ENCODE measurements at regions not wholly inside any gene's neighbourhood (a gene's known extent, or its start where the extent isn't known, plus 50 kb on each side); places are given as distances from the start of the nearest gene placed in this dataset.

DNA sequence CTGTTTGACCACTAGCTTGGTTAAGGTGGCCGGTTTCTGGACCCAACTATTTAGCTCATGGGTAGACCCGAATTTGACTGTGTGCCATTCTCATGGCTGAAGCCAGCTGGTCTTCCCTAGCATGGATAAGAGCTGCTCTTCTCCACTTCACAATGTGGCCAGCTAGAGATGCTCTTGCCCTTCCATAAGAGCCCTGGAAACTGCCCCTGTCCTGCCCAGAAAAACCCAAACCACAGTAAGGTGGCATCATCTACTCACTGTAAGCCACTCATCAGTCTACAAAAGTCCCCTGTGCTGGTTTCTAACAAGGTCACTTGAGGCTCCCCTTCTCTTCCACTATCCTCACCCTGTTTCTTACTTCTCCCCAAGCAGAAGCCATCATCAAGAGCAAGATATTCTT lies 165.1 kb downstream of the HS3ST2 start:
- no peak overlapping the region for H3K27ac ChIP-seq
- TF ChIP-seq, protein P1, sequence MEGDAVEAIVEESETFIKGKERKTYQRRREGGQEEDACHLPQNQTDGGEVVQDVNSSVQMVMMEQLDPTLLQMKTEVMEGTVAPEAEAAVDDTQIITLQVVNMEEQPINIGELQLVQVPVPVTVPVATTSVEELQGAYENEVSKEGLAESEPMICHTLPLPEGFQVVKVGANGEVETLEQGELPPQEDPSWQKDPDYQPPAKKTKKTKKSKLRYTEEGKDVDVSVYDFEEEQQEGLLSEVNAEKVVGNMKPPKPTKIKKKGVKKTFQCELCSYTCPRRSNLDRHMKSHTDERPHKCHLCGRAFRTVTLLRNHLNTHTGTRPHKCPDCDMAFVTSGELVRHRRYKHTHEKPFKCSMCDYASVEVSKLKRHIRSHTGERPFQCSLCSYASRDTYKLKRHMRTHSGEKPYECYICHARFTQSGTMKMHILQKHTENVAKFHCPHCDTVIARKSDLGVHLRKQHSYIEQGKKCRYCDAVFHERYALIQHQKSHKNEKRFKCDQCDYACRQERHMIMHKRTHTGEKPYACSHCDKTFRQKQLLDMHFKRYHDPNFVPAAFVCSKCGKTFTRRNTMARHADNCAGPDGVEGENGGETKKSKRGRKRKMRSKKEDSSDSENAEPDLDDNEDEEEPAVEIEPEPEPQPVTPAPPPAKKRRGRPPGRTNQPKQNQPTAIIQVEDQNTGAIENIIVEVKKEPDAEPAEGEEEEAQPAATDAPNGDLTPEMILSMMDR (conservative IDR thresholded peaks at IDR 0.05), result no peak

DNA sequence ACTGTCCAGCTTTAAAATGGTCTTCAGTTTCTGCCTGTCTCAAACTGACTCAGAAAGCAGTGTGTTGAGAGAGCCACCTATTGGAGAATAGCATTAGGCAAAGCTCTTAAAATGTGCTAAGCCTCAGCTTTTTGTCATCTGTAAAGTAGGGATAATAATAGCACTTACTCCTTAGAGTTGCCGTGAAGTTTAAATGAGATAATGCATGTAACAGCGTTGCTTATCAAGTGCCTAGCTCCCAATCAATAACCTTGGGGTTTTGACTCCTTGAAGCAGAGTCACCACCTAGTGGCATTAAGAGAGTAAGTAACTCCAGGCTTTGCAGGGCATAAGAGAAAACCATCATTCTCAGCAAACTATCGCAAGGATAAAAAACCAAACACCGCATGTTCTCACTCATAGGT lies 163.3 kb downstream of the HS3ST2 start:
- TF ChIP-seq, protein P1 (conservative IDR thresholded peaks at IDR 0.05), result peak; percentile 72
- H3K27ac ChIP-seq, result no peak overlapping the region

DNA sequence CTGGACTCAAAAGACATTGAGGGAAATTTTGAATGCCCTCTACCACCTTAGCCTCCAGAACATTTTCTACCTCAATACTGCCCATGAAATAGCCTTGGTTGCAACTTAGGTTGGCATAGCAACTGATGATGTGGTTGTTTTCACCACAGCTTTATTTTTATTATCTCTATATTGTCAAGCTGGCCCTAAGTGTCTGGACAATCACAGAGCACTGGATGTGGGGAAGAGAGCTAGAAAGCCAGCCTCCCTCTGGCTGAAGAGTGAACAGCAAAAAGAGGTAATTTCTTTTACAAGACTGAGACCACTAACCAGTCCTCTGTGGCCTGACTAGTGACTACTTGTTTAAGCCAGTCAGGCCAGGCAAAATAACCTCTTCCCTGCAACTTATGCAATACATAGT lies 159.6 kb downstream of the HS3ST2 start:
- TF ChIP-seq, protein P1 (conservative IDR thresholded peaks at IDR 0.05), result no peak

DNA sequence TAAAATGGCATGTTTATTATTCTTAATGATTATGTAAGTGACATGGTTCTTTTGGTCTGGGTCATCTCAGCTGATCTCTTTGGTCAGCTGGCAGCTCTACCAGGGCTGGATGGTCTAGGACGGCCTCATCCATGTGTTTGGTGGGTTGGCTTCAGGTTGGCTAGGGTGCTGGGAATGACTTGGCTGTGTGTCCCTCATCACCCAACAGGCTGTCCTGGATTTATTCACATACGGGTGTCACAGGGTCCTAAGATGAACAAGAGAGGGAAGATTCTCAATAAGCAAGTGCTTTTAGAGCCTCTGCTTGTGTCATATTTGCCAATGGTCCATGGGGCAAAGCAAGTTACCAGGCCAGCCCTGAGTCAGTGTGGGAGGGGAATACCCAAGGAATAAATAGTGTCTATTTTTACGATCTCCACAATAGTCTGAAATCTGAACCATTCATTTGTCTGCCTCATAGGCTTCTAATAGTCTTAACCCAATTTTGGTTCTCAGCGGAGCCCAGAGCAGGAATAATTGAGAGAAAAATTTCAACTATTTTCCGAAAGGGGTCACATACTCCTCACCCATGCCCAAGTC lies 157.5 kb downstream of the HS3ST2 start:
- no peak overlapping the region for H3K27ac ChIP-seq
- TF ChIP-seq, protein P1 (conservative IDR thresholded peaks at IDR 0.05), result no peak

More for the DNA sequence above, 159.6 kb downstream of the HS3ST2 start:
- H3K27ac ChIP-seq, result no peak overlapping the region

DNA sequence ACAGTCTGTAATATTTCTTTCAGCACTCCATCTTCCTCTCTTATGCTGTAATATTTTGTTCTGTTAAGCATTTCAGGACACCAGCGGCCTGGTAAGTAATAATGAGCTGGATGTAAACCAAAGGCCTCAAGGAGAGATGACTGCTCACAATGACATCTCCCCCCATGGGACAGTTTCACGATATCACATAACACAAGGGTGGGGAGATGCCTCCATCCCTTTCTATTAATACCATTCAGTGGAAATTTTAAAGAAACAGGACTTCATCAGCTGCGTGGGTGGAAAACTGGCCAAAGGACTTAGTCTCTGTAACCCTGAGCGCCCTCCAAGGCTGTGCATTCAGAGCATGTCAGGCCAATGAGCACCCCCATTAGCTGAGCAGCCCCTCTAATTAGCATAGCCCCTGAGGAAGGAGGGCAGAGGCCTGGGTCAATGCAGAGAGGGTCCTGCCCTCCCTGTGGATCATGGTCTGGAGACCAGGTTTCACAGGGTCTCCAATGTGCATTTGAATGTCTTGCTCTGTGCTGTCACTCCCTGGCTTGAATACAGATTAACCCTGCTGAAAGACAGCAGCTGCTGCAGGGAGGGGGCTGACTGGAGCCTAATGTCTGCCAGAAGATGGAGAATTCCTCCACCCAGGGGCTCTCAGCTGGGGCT lies 156.4 kb downstream of the HS3ST2 start:
- TF ChIP-seq, protein P1 (conservative IDR thresholded peaks at IDR 0.05), result no peak
- no peak overlapping the region for H3K27ac ChIP-seq

DNA sequence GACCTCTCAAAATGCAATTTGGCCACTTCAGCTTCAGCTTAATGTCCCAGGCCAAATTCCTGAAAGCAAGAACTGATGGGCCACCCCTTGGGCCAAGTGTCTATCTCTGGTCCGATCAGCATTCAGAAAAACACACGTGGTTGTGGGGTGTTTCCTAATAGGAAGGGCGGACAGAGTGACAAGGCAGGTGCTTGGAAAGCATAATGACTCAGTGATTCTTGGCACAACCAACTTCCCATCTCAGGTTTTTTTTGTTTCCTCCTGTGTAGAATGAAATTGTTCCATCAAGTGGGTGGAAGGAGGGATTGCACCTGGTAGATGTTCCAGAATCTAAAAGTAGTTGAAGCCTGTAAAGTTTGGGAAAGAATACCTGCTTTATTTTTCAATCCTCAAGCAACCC lies 155.6 kb downstream of the HS3ST2 start:
- TF ChIP-seq, protein P1 (conservative IDR thresholded peaks at IDR 0.05), result no peak
- no peak overlapping the region for H3K27ac ChIP-seq

DNA sequence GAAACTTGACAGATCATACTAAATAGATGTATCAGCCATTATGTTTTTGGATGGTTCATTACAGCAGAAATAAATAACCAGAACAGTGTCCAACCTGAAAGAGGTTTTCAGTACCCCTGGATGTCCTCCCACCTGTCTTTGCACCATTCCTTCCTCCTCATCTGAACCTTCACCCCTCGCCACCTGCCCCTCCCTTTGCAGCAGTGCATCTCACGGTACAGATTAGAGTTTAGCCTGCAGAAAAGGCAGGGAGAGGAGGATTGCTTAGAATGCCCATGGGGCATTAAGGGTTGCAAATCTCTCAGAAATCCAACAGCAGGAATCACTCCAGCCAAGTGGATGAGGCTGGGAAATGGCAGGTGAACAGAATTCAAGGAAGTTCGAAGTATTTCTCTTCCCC lies 155.0 kb downstream of the HS3ST2 start:
- TF ChIP-seq, protein P1 (conservative IDR thresholded peaks at IDR 0.05), result no peak
- H3K27ac ChIP-seq, result no peak overlapping the region

All from VCaP (cell line).